H9 (cell line): ENCODE measurements at regions not wholly inside any gene's neighbourhood (a gene's known extent, or its start where the extent isn't known, plus 50 kb on each side); places are given as distances from the start of the nearest gene placed in this dataset.

Experiments used
- DNase-seq: peaks from one replicate; pipeline ENCODE4 v3.0.0-alpha.2; 2017
- H2AFZ ChIP-seq: one replicate; pipeline ENCODE4 v1.6.1; 2013; ENCODE audit warnings: mild to moderate bottlenecking, low read length, control low read depth, moderate library complexity
- H2AK5ac ChIP-seq: 2 replicates; pipeline ENCODE4 v1.6.1; 2013; ENCODE audit warnings: low read length, control low read depth, mixed read lengths; ENCODE audit not compliant: insufficient read length
- H2BK120ac ChIP-seq: one replicate; pipeline ENCODE4 v1.6.1; 2013; ENCODE audit warnings: low read depth, mild to moderate bottlenecking, low read length, control low read depth, inconsistent platforms; ENCODE audit not compliant: poor library complexity, severe bottlenecking
- H2BK12ac ChIP-seq: 2 replicates; pipeline ENCODE4 v1.6.1; 2013; ENCODE audit warnings: low read length, control low read depth, mixed read lengths, low read depth; ENCODE audit not compliant: insufficient read length
- H2BK15ac ChIP-seq: 2 replicates; pipeline ENCODE4 v1.6.1; 2013; ENCODE audit warnings: low read depth, low read length, control low read depth
- H2BK20ac ChIP-seq: one replicate; pipeline ENCODE4 v1.6.1; 2013; ENCODE audit warnings: low read depth, mild to moderate bottlenecking, low read length, control low read depth, inconsistent platforms; ENCODE audit not compliant: poor library complexity, severe bottlenecking
- H2BK5ac ChIP-seq: 2 replicates; pipeline ENCODE4 v1.6.1; 2013; ENCODE audit warnings: low read length, control low read depth, mixed read lengths; ENCODE audit not compliant: insufficient read length
- H3K14ac ChIP-seq: 2 replicates; pipeline ENCODE4 v1.6.1; 2013; ENCODE audit warnings: low read length, control low read depth; ENCODE audit not compliant: insufficient read depth
- H3K18ac ChIP-seq: 2 replicates; pipeline ENCODE4 v1.6.1; 2013; ENCODE audit warnings: low read depth, mild to moderate bottlenecking, mixed read lengths, low read length, control low read depth; ENCODE audit not compliant: insufficient read length
- H3K23ac ChIP-seq: 2 replicates; pipeline ENCODE4 v1.6.1; 2013; ENCODE audit warnings: low read length, control low read depth, mixed read lengths, low read depth; ENCODE audit not compliant: insufficient read length
- H3K23me2 ChIP-seq: 2 replicates; pipeline ENCODE4 v1.6.1; 2013; ENCODE audit warnings: low read depth, mild to moderate bottlenecking, mixed read lengths, low read length, control low read depth; ENCODE audit not compliant: insufficient read length, poor library complexity, severe bottlenecking
- H3K27ac ChIP-seq: 2 replicates; pipeline ENCODE4 v1.5.1; 2013; ENCODE audit warnings: low read length, control low read depth, mixed read lengths, low read depth; ENCODE audit not compliant: insufficient read length
- H3K27me3 ChIP-seq: 2 replicates; pipeline ENCODE4 v1.6.1; 2013; ENCODE audit warnings: low read length, control low read depth, inconsistent platforms; ENCODE audit not compliant: insufficient read depth
- H3K4ac ChIP-seq: 2 replicates; pipeline ENCODE4 v1.6.1; 2013; ENCODE audit warnings: low read depth, mild to moderate bottlenecking, control low read depth, inconsistent platforms, low read length, moderate library complexity
- H3K4me1 ChIP-seq: 2 replicates; pipeline ENCODE4 v1.6.1; 2013; ENCODE audit warnings: low read length, control low read depth, inconsistent platforms; ENCODE audit not compliant: insufficient read depth
- H3K4me2 ChIP-seq: 2 replicates; pipeline ENCODE4 v1.6.1; 2013; ENCODE audit warnings: low read length, control low read depth, mixed read lengths; ENCODE audit not compliant: insufficient read length, insufficient read depth
- H3K56ac ChIP-seq: 2 replicates; pipeline ENCODE4 v1.6.1; 2013; ENCODE audit warnings: low read depth, mild to moderate bottlenecking, mixed read lengths, low read length, control low read depth; ENCODE audit not compliant: insufficient read length
- H3K79me1 ChIP-seq: 2 replicates; pipeline ENCODE4 v1.6.1; 2013; ENCODE audit warnings: low read depth, mild to moderate bottlenecking, moderate library complexity, low read length, control low read depth, inconsistent platforms; ENCODE audit not compliant: insufficient read depth, poor library complexity, severe bottlenecking
- H3K79me2 ChIP-seq: 2 replicates; pipeline ENCODE4 v1.6.1; 2013; ENCODE audit warnings: low read length, control low read depth, inconsistent platforms; ENCODE audit not compliant: insufficient read depth
- H3K9ac ChIP-seq: 2 replicates; pipeline ENCODE4 v1.6.1; 2013; ENCODE audit warnings: low read length, control low read depth, mixed read lengths; ENCODE audit not compliant: insufficient read length; ENCODE audit errors: extremely low read depth
- H3K9me3 ChIP-seq: one replicate; pipeline ENCODE4 v1.6.1; 2013; ENCODE audit warnings: low read depth, low read length, inconsistent platforms; ENCODE audit not compliant: control insufficient read depth
- H3T11ph ChIP-seq: one replicate; pipeline ENCODE4 v1.6.1; 2013; ENCODE audit warnings: mild to moderate bottlenecking, low read length, control low read depth, inconsistent platforms
- H4K20me1 ChIP-seq: one replicate; pipeline ENCODE4 v1.6.1; 2013; ENCODE audit not compliant: control insufficient read depth, insufficient read length, insufficient read depth
- H4K5ac ChIP-seq: 2 replicates; pipeline ENCODE4 v1.6.1; 2013; ENCODE audit warnings: low read depth, mild to moderate bottlenecking, mixed read lengths, low read length, control low read depth; ENCODE audit not compliant: insufficient read length
- H4K8ac ChIP-seq: replicated peaks from 2 replicates; pipeline ENCODE4 v1.6.1; 2013; ENCODE audit warnings: low read length, control low read depth, mixed read lengths, low read depth; ENCODE audit not compliant: insufficient read length
- H4K91ac ChIP-seq: 2 replicates; pipeline ENCODE4 v1.6.1; 2013; ENCODE audit warnings: low read depth, mild to moderate bottlenecking, moderate library complexity, mixed read lengths, low read length, control low read depth; ENCODE audit not compliant: insufficient read length
- H3K27ac Mint-ChIP-seq, 3 experiments: 2 replicates in 2 of 3; 3 replicates in 1 of 3; pipeline ENCODE4 v1.8.0; 2020 to 2021; ENCODE audit warnings: mixed read lengths in 3 of 3, mild to moderate bottlenecking in 1 of 3, moderate library complexity in 1 of 3
- H3K27me3 Mint-ChIP-seq: 2 replicates; pipeline ENCODE4 v1.8.0; 2021; ENCODE audit warnings: low read depth, mild to moderate bottlenecking, moderate library complexity, mixed read lengths
- H3K36me3 Mint-ChIP-seq, 3 experiments: 2 replicates in 2 of 3; 3 replicates in 1 of 3; pipeline ENCODE4 v1.8.0; 2020 to 2021; ENCODE audit warnings: low read depth in 3 of 3, mixed read lengths in 3 of 3; ENCODE audit not compliant: insufficient read depth in 1 of 3
- H3K4me1 Mint-ChIP-seq, 2 experiments: 2 replicates each; pipeline ENCODE4 v1.8.0; 2020; ENCODE audit warnings: mixed read lengths in 2 of 2
- H3K4me3 Mint-ChIP-seq, 2 experiments: 2 replicates in 1 of 2; 3 replicates in 1 of 2; pipeline ENCODE4 v1.8.0; 2020 to 2021; ENCODE audit warnings: mild to moderate bottlenecking in 2 of 2, mixed read lengths in 2 of 2, moderate library complexity in 1 of 2
- H3K9me3 Mint-ChIP-seq, 2 experiments: 2 replicates in 1 of 2; 3 replicates in 1 of 2; pipeline ENCODE4 v1.8.0; 2020; ENCODE audit warnings: mild to moderate bottlenecking in 2 of 2, mixed read lengths in 2 of 2, moderate library complexity in 1 of 2
- WGBS: extraction: QIAGEN DNeasy Blood & Tissue Kit; methylation state at CpG from one replicate; pipeline ENCODE4 v1.1.7; 2013; ENCODE audit warnings: missing lambda C conversion rate, low lambda C conversion rate, mixed read lengths; ENCODE audit not compliant: insufficient read length; ENCODE audit errors: extremely low coverage; 5-methylcytosine and 5-hydroxymethylcytosine counted together
- TF ChIP-seq, protein P1 (sequence below): fragments of 200-600 bp; sonication (generic); conservative IDR thresholded peaks from 3 replicates; pipeline ENCODE4 v1.8.0; 2021; ENCODE audit warnings: antibody characterized with exemption, mild to moderate bottlenecking

DNA sequence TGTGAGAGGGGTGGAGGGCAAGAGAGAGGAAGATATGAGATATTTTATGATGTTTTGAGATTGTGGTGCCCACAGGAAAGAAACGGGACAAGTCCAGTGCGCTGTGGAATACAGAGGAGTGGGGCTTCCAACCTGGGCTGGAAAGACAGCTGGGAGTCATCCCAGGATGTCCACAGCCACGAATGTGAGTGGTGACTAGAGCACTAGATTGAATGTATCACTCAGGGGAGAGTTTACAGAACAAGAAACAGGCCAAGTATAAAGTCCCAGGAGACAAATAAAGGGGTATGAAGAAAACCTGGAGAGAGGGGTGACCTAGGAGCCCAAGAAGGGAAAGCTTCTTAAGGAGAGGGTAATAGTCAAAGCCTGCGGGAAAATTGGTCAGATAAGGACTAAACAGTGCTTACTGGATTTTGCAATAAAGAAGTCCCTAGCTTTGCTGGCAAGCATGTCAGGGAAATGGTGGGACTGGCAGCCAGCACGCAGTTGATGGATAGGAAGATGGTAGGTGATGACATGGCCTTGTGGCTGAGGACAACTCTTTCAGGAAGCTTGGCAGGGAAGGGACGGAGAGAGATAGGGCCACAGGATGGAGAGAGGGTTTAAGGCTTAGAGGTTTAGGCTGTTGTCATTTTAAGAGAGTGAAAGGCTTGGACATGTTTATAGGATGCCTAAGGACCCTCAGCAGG lies 114.5 kb downstream of the AXIN2 start:
- H3K23me2 ChIP-seq = no peaks in the 10 kb centered on the region
- no peak overlapping the region for H3K18ac ChIP-seq
- peaks cover 4 to 9% (median 4%) of the 10 kb centered on the region in 3 experiments; a peak in 3 of 7 replicates for H3K36me3 Mint-ChIP-seq
- no peak overlapping the region for H2BK20ac ChIP-seq
- peaks cover 5 to 7% of the 10 kb centered on the region in 2 experiments; a peak in 3 of 5 replicates for H3K9me3 Mint-ChIP-seq
- H3K79me2 ChIP-seq = no peaks in the 10 kb centered on the region
- H3K79me1 ChIP-seq = no peaks in the 10 kb centered on the region
- H2BK120ac ChIP-seq = no peak overlapping the region
- no peak overlapping the region for H4K91ac ChIP-seq
- H3T11ph ChIP-seq = no peak overlapping the region
- H3K56ac ChIP-seq = no peak overlapping the region
- peaks cover 3% of the 10 kb centered on the region for H3K27me3 Mint-ChIP-seq
- no peak overlapping the region for H4K8ac ChIP-seq
- no peaks in the 10 kb centered on the region for H3K9me3 ChIP-seq
- H3K23ac ChIP-seq = no peak overlapping the region
- H3K4me1 Mint-ChIP-seq = peaks cover 0 to 10% of the 10 kb centered on the region in 2 experiments; a peak in 2 of 4 replicates
- H3K4me3 Mint-ChIP-seq = no peak overlapping the region
- H3K4me1 ChIP-seq = no peaks in the 10 kb centered on the region
- H2AK5ac ChIP-seq = no peak overlapping the region
- H2BK12ac ChIP-seq = no peak overlapping the region
- H3K14ac ChIP-seq = 0 out of 2 replicates have a peak overlapping the region, but pooled peaks have one; percentile 30
- H3K27ac ChIP-seq = no peak overlapping the region
- TF ChIP-seq, protein P1, sequence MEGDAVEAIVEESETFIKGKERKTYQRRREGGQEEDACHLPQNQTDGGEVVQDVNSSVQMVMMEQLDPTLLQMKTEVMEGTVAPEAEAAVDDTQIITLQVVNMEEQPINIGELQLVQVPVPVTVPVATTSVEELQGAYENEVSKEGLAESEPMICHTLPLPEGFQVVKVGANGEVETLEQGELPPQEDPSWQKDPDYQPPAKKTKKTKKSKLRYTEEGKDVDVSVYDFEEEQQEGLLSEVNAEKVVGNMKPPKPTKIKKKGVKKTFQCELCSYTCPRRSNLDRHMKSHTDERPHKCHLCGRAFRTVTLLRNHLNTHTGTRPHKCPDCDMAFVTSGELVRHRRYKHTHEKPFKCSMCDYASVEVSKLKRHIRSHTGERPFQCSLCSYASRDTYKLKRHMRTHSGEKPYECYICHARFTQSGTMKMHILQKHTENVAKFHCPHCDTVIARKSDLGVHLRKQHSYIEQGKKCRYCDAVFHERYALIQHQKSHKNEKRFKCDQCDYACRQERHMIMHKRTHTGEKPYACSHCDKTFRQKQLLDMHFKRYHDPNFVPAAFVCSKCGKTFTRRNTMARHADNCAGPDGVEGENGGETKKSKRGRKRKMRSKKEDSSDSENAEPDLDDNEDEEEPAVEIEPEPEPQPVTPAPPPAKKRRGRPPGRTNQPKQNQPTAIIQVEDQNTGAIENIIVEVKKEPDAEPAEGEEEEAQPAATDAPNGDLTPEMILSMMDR = no peak
- WGBS = no CpG with 5 or more reads among the region's 6 CpGs
- H3K9ac ChIP-seq = no peak overlapping the region
- no peak overlapping the region for H2AFZ ChIP-seq
- H3K4me2 ChIP-seq = no peak overlapping the region
- H3K4ac ChIP-seq = no peak overlapping the region
- no peaks in the 10 kb centered on the region for H4K20me1 ChIP-seq
- no peak overlapping the region for H2BK15ac ChIP-seq
- H2BK5ac ChIP-seq = no peak overlapping the region
- H3K27ac Mint-ChIP-seq = no peak overlapping the region
- H3K27me3 ChIP-seq = no peaks in the 10 kb centered on the region
- DNase-seq = no peak
- no peak overlapping the region for H4K5ac ChIP-seq
